DND-41 (cell line): ENCODE measurements at regions not wholly inside any gene's neighbourhood (a gene's known extent, or its start where the extent isn't known, plus 50 kb on each side); places are given as distances from the start of the nearest gene placed in this dataset.

ENCODE experiments used
- ATAC-seq: fragments of 200-7000 bp; cut with Tn5 transposase; 3 replicates; pipeline ENCODE4 v1.9.1; 2021; ENCODE audit warnings: low read depth; ENCODE audit not compliant: insufficient read depth
- DNase-seq: peaks from one replicate; pipeline ENCODE4 v3.0.0-alpha.2; 2020
- H2AFZ ChIP-seq: 2 replicates; pipeline ENCODE4 v1.6.0; 2012; ENCODE audit warnings: low read depth, low read length
- H3K27ac ChIP-seq: 2 replicates; pipeline ENCODE4 v1.5.1; 2012; ENCODE audit warnings: low read length, inconsistent platforms
- H3K27me3 ChIP-seq: fragments of 200-600 bp; sonication (generic); 2 replicates; pipeline ENCODE4 v1.6.0; 2012; ENCODE audit warnings: low read length, mild to moderate bottlenecking, inconsistent platforms; ENCODE audit not compliant: insufficient read depth, poor library complexity
- H3K36me3 ChIP-seq: 2 replicates; pipeline ENCODE4 v1.5.1; 2012; ENCODE audit warnings: low read length, inconsistent platforms; ENCODE audit not compliant: insufficient read depth
- H3K4me1 ChIP-seq: 2 replicates; pipeline ENCODE4 v1.5.1; 2012; ENCODE audit warnings: mild to moderate bottlenecking, low read length; ENCODE audit not compliant: insufficient read depth
- H3K4me2 ChIP-seq: 2 replicates; pipeline ENCODE4 v1.6.0; 2012; ENCODE audit warnings: mild to moderate bottlenecking, moderate library complexity, low read length, inconsistent platforms; ENCODE audit not compliant: insufficient read depth
- H3K4me3 ChIP-seq, 2 experiments: fragments of 200-600 bp in 1 of 2; shearing (Covaris generic) in 1 of 2; 2 replicates each; pipeline ENCODE4 v1.5.1; 2012 to 2016; ENCODE audit warnings: inconsistent platforms in 2 of 2, low read length in 2 of 2, mild to moderate bottlenecking in 2 of 2, low read depth in 1 of 2, moderate library complexity in 1 of 2
- H3K79me2 ChIP-seq: 2 replicates; pipeline ENCODE4 v1.6.0; 2012; ENCODE audit warnings: low read length, inconsistent platforms; ENCODE audit not compliant: insufficient read depth
- H3K9ac ChIP-seq: 2 replicates; pipeline ENCODE4 v1.6.0; 2012; ENCODE audit warnings: low read depth, mild to moderate bottlenecking, inconsistent platforms, low read length, moderate library complexity
- H3K9me3 ChIP-seq: 2 replicates; pipeline ENCODE4 v1.5.1; 2012; ENCODE audit warnings: low read length, moderate library complexity, mild to moderate bottlenecking, inconsistent platforms; ENCODE audit not compliant: insufficient read depth, severe bottlenecking
- H4K20me1 ChIP-seq: 2 replicates; pipeline ENCODE4 v1.6.0; 2012; ENCODE audit warnings: low read length; ENCODE audit not compliant: insufficient read depth
- EZH2 ChIP-seq: IDR thresholded peaks from 3 replicates; pipeline ENCODE4 v1.6.1; 2012; ENCODE audit warnings: borderline replicate concordance, low read depth, mild to moderate bottlenecking, moderate library complexity, low read length, inconsistent platforms; ENCODE audit not compliant: severe bottlenecking
- TF ChIP-seq, protein P1 (sequence below): IDR thresholded peaks from 2 replicates; pipeline ENCODE4 v1.5.1; 2012; ENCODE audit warnings: borderline replicate concordance, low read length, moderate library complexity, mild to moderate bottlenecking; ENCODE audit not compliant: poor library complexity, severe bottlenecking; ENCODE audit errors: extremely low read depth

DNA sequence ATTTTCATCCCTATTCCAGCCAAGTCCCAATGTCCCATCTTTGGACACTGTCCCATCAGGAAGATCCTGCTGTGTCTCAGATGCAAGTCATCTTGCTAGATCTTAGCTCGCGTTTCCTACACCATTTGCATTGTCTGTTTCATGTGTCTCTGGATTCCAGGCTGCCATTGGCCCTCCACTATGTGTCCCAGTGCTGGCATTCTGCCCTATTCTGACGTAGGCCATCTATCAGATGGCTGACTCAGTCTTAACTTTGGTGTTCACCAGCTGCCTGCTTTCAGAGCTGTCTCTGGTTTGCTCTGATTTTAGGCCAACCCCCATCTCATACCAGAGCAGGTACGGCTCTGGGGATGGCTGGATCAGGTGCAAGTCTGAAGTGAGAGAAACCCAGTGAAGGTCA, 300.9 kb upstream of the ASIC2 start:
- H3K9ac ChIP-seq, result no peak overlapping the region
- H3K27ac ChIP-seq, result no peak overlapping the region
- no peak for TF ChIP-seq EZH2
- TF ChIP-seq, protein P1, sequence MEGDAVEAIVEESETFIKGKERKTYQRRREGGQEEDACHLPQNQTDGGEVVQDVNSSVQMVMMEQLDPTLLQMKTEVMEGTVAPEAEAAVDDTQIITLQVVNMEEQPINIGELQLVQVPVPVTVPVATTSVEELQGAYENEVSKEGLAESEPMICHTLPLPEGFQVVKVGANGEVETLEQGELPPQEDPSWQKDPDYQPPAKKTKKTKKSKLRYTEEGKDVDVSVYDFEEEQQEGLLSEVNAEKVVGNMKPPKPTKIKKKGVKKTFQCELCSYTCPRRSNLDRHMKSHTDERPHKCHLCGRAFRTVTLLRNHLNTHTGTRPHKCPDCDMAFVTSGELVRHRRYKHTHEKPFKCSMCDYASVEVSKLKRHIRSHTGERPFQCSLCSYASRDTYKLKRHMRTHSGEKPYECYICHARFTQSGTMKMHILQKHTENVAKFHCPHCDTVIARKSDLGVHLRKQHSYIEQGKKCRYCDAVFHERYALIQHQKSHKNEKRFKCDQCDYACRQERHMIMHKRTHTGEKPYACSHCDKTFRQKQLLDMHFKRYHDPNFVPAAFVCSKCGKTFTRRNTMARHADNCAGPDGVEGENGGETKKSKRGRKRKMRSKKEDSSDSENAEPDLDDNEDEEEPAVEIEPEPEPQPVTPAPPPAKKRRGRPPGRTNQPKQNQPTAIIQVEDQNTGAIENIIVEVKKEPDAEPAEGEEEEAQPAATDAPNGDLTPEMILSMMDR, result no peak
- H4K20me1 ChIP-seq, result no peaks in the 10 kb centered on the region
- no peak overlapping the region for H3K4me2 ChIP-seq
- ATAC-seq (no peak), DNase-seq (no peak)
- H3K79me2 ChIP-seq, result no peaks in the 10 kb centered on the region
- H3K9me3 ChIP-seq, result no peaks in the 10 kb centered on the region
- H3K4me1 ChIP-seq, result no peaks in the 10 kb centered on the region
- H3K27me3 ChIP-seq, result peaks cover 28% of the 10 kb centered on the region
- H2AFZ ChIP-seq, result no peak overlapping the region
- H3K36me3 ChIP-seq, result no peaks in the 10 kb centered on the region
- no peak overlapping the region for H3K4me3 ChIP-seq

DNA sequence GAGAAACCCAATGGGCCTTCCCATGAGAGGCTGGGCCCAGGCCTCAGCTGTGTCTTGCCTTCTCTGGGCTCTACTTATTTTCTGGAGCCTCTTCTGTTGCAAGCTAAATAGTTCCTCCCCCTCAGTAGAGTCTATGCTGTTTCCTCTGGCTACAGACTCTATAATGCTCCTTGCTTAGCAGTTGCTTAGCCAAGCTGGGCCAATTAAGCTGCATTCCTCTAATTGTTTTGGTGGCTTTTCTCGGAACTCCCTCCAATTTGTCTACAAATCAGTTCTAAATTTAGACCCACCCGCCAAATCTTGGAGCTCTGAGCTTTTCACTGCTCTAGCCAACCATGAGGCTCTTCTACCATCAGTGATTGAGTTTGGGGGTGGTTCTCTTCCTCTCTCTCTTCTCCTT, 302.7 kb upstream of the ASIC2 start:
- H3K79me2 ChIP-seq, result no peaks in the 10 kb centered on the region
- no peaks in the 10 kb centered on the region for H3K36me3 ChIP-seq
- DNase-seq (no peak), ATAC-seq (no peak)
- H3K9ac ChIP-seq, result no peak overlapping the region
- no peaks in the 10 kb centered on the region for H4K20me1 ChIP-seq
- H3K27me3 ChIP-seq, result peaks cover 25% of the 10 kb centered on the region
- no peaks in the 10 kb centered on the region for H3K9me3 ChIP-seq
- H3K4me1 ChIP-seq, result no peaks in the 10 kb centered on the region
- H2AFZ ChIP-seq, result no peak overlapping the region
- H3K4me3 ChIP-seq, result no peak overlapping the region
- no peak overlapping the region for H3K27ac ChIP-seq
- TF ChIP-seq EZH2, result no peak
- TF ChIP-seq, protein P1, result no peak
- H3K4me2 ChIP-seq, result no peak overlapping the region

DNA sequence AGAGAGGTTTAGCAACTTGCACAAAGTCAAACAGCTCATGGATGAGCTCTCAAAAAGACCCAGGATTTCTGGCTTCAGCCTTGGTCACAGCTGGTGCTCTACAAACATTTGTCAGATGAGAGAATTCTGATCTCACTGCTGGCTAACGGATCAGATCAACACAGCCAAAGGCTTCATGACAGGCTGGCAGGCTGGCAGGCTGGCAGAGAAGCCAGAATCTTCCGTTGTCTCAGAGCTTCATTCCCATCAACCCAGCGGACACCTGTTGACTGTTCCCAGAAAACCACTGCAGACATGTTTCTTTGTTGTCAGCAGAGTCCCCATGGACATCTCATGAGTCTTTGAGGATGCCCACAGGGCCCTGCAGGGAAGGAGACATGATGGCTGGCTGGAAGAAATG, 303.8 kb upstream of the ASIC2 start:
- H3K4me3 ChIP-seq, result no peak overlapping the region
- H3K4me1 ChIP-seq, result no peaks in the 10 kb centered on the region
- H3K27me3 ChIP-seq, result peaks cover 19% of the 10 kb centered on the region
- H3K4me2 ChIP-seq, result no peak overlapping the region
- H3K27ac ChIP-seq, result no peak overlapping the region
- no peak overlapping the region for H3K9ac ChIP-seq
- H3K79me2 ChIP-seq, result no peaks in the 10 kb centered on the region
- H2AFZ ChIP-seq, result no peak overlapping the region
- TF ChIP-seq, protein P1, result no peak
- TF ChIP-seq EZH2, result no peak
- no peak for ATAC-seq
- H3K36me3 ChIP-seq, result no peaks in the 10 kb centered on the region
- DNase-seq, result no peak
- H4K20me1 ChIP-seq, result no peaks in the 10 kb centered on the region
- H3K9me3 ChIP-seq, result no peaks in the 10 kb centered on the region

DNA sequence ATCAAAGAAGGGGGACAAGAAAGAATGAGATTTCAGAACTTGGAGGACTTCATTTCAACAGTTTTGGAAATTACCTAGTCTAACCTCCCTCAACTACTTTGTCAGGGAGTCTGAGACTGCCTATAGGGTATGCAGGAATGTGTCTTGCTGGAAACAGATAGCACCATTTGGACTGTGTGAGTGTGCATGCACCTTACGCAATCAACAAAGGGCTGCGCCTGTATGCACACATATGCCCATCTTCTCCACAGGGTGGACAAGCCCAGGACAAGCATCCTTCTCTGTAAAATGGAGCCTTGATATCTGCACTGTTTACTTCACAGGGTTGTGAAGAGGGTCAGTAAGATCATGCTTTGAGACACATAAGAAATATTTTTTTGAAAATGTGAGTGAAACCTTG, 305.7 kb upstream of the ASIC2 start:
- Histone ChIP-seq H3K27me3 (peaks cover 13% of the 10 kb centered on the region), H2AFZ (no peak overlapping the region), H3K27ac (no peak overlapping the region), H3K79me2 (no peaks in the 10 kb centered on the region), H3K9me3 (no peaks in the 10 kb centered on the region), H4K20me1 (no peaks in the 10 kb centered on the region), H3K36me3 (no peaks in the 10 kb centered on the region), H3K4me3 (no peak overlapping the region), H3K4me1 (no peaks in the 10 kb centered on the region), H3K9ac (no peak overlapping the region), H3K4me2 (no peak overlapping the region)
- DNase-seq (no peak), ATAC-seq (no peak)
- TF ChIP-seq, protein P1, result no peak
- no peak for TF ChIP-seq EZH2
